ENCODE measurements at regions not wholly inside any gene's neighbourhood (a gene's known extent, or its start where the extent isn't known, plus 50 kb on each side); places are given as distances from the start of the nearest gene placed in this dataset.

DNA sequence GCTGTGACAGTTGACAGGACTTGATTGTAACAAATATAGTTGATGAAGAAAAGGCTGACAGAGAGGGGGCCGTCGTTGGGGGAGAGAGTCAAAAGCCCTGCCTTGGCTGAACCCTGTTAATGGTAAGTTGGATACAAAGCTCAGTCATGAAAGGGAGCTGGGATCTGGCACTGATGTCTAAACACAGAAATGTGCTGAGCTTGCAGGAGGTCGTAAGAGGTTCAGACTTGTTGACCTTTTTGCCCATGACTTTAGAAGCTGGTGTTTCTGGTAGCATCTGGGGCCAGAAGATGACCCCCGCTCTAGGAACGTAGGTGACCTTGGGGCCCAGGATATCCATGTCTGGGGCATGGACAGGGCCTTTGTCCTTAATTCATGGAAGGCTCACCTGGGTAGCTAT, 294.7 kb downstream of the TCF7L2 start:
- H3K9me3 ChIP-seq (ENCODE audit: control insufficient read depth in 2 of 2, insufficient read depth in 1 of 2, low read length in 1 of 2) = peaks cover 0 to 3% of the 10 kb centered on the region in 2 donors
- no peak overlapping the region for H3K4me3 ChIP-seq (ENCODE audit: low read length in 2 of 2)
- no peak overlapping the region for H3K27ac ChIP-seq (ENCODE audit: low read depth in 1 of 2, low read length in 1 of 2)
- no peaks in the 10 kb centered on the region for H3K36me3 ChIP-seq (ENCODE audit: control insufficient read depth in 2 of 2, insufficient read depth in 2 of 2, low read length in 1 of 2)
- peaks cover 3 to 12% of the 10 kb centered on the region in 2 donors for H3K27me3 ChIP-seq (ENCODE audit: control insufficient read depth in 2 of 2, insufficient read depth in 1 of 2, low read length in 1 of 2)
- no peak for DNase-seq (ENCODE audit: low read depth in 6 of 9, low spot score in 9 of 9)
- peaks cover 28 to 51% of the 10 kb centered on the region in 2 donors for H3K4me1 ChIP-seq (ENCODE audit: control insufficient read depth in 2 of 2, insufficient read depth in 2 of 2, low read length in 2 of 2)
- WGBS = 95% methylated on average over 5 of the region's 5 CpGs

DNA sequence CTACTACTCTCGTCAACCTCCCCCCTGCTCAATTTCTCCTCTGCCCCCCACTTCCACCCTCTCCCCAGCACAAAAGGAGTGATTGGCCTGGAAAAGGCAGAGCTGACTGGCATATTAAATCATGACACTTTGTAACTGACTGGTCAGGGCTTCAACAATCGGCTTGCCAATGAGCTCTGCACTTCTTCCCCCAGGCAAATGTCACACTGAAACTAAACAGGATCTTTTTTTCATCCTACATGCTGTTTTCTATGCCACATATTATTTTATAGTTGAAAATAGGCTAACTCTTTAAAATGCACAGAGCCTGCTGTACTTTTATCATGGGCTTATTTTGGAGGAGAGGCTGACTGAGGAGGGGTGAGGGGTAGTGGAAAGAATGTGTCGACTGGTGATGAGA, 295.2 kb downstream of the TCF7L2 start:
- Histone ChIP-seq H3K4me1 (ENCODE audit: control insufficient read depth in 2 of 2, insufficient read depth in 2 of 2, low read length in 2 of 2) (peaks cover 28 to 51% of the 10 kb centered on the region in 2 donors), H3K36me3 (ENCODE audit: control insufficient read depth in 2 of 2, insufficient read depth in 2 of 2, low read length in 1 of 2) (no peaks in the 10 kb centered on the region), H3K4me3 (ENCODE audit: low read length in 2 of 2) (no peak overlapping the region), H3K27me3 (ENCODE audit: control insufficient read depth in 2 of 2, insufficient read depth in 1 of 2, low read length in 1 of 2) (peaks cover 3 to 12% of the 10 kb centered on the region in 2 donors), H3K27ac (ENCODE audit: low read depth in 1 of 2, low read length in 1 of 2) (no peak overlapping the region), H3K9me3 (ENCODE audit: control insufficient read depth in 2 of 2, insufficient read depth in 1 of 2, low read length in 1 of 2) (peaks cover 0 to 3% of the 10 kb centered on the region in 2 donors)
- WGBS = 97% methylated on average over 3 of the region's 3 CpGs
- DNase-seq (ENCODE audit: low read depth in 6 of 9, low spot score in 9 of 9) = no peak

DNA sequence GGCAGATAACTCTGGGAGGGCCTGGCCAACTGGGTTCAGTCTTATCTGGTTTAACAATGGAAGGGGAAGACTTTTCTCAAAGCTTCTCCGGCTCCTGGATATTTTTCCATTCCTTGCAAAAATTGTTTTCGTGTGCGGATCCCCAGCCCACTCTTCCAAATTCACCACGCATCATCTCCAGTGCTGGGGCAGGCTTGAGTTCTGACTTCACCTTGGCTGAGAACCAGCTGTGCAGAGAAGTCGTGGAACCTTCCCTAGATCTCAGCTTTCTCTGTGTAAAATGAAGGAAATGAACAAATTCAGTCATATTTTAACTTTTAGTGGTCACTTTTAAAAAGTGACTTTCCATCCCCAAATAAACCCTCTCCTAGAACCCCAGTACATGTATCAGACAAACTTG, 297.0 kb downstream of the TCF7L2 start:
- peak overlapping the region in 1 of 2 donors; percentile 39 for H3K27ac ChIP-seq (ENCODE audit: low read depth in 1 of 2, low read length in 1 of 2)
- 93% methylated on average over 5 of the region's 5 CpGs for WGBS
- H3K4me1 ChIP-seq (ENCODE audit: control insufficient read depth in 2 of 2, insufficient read depth in 2 of 2, low read length in 2 of 2) = peaks cover 24 to 54% of the 10 kb centered on the region in 2 donors
- H3K36me3 ChIP-seq (ENCODE audit: control insufficient read depth in 2 of 2, insufficient read depth in 2 of 2, low read length in 1 of 2) = no peaks in the 10 kb centered on the region
- peaks cover 3 to 6% of the 10 kb centered on the region in 2 donors for H3K27me3 ChIP-seq (ENCODE audit: control insufficient read depth in 2 of 2, insufficient read depth in 1 of 2, low read length in 1 of 2)
- DNase-seq (ENCODE audit: low read depth in 6 of 9, low spot score in 9 of 9) = no peak
- H3K4me3 ChIP-seq (ENCODE audit: low read length in 2 of 2) = no peak overlapping the region
- peaks cover 0 to 3% of the 10 kb centered on the region in 2 donors for H3K9me3 ChIP-seq (ENCODE audit: control insufficient read depth in 2 of 2, insufficient read depth in 1 of 2, low read length in 1 of 2)

DNA sequence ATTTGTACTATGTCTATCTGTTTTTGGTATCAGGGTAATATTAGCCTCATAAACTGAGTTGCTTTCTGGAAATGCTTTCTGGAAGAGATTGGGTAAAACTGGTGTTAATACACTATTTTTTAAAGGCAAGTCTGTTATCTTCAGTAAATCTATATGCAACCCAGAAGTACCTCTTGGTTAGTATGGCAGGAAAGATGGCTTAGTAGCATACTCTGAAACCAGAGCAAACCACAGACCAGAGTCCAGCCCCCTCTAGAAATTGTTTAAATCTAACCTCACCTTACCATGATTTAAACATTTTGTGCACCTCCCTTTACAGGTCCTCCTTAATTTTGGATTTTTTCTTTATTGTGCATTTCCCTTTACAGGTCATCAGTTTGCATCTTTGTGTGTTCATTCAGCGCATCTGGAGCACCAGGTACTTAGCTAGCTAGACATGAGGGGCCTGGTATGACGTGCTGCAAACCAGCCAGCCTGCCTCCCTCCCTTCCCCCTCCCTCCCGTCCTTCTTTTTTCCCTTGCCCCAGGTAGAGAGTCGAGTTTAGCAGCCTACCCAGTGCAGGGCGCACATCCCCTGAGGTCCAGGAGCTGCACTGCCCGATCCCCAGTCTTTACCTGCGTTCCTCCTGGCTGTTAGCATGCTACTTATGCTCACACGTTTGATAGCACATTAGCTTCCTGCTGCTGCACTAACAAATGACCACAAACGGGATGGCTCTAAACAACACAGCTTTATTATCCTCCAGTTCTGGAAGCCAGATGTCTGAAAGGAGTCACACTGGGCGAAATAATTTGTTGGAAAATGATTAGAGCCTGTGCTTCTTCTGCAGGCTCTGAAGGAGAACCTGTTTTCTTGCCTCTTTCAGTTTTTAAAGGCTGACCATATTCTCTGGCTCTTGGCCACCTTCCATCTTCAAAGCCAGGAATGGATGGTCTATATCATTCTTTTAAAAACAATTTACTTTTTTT, 299.9 kb upstream of the HABP2 start:
- H3K4me3 ChIP-seq (ENCODE audit: low read length in 2 of 2) = no peak overlapping the region
- peaks cover 0 to under 1% of the 10 kb centered on the region in 2 donors for H3K9me3 ChIP-seq (ENCODE audit: control insufficient read depth in 2 of 2, insufficient read depth in 1 of 2, low read length in 1 of 2)
- WGBS = 77% methylated on average over 10 of the region's 10 CpGs
- peaks cover 26 to 48% of the 10 kb centered on the region in 2 donors for H3K4me1 ChIP-seq (ENCODE audit: control insufficient read depth in 2 of 2, insufficient read depth in 2 of 2, low read length in 2 of 2)
- no peak overlapping the region for H3K27ac ChIP-seq (ENCODE audit: low read depth in 1 of 2, low read length in 1 of 2)
- DNase-seq (ENCODE audit: low read depth in 6 of 9, low spot score in 9 of 9) = no peak
- no peaks in the 10 kb centered on the region for H3K36me3 ChIP-seq (ENCODE audit: control insufficient read depth in 2 of 2, insufficient read depth in 2 of 2, low read length in 1 of 2)
- H3K27me3 ChIP-seq (ENCODE audit: control insufficient read depth in 2 of 2, insufficient read depth in 1 of 2, low read length in 1 of 2) = no peaks in the 10 kb centered on the region

DNA sequence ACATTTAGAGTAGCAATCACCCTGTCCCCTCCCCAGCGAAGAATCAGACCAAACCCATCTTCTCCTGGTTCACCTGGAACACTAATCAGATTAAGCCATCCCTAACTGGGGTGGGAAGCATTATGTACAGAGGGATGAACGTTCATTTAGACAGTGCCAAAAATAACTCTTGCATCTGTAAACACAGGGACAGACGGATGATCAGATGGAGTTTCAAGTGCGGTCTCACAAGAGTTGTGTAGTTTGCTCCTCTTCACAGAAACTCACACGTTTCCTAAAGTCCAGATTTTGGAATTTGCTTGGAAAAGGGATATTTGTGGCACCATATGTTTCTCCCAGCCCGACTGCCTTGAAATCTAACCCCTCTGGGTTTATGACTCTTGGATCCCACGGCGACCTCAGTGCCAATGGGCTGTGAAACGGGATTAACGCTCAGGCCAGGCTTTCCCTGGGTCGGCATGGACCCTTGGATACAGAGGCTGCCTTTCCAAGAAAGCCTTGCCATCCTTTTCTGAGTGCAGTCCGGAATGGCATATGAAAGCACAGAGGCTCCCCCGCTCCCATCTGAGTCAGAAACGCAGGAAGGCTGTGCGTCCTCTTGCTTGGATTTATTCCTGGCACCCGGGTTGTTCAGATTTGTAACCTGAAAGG, 293.2 kb upstream of the HABP2 start:
- Histone ChIP-seq H3K4me1 (ENCODE audit: control insufficient read depth in 2 of 2, insufficient read depth in 2 of 2, low read length in 2 of 2) (peaks cover 49 to 70% of the 10 kb centered on the region in 2 donors), H3K27me3 (ENCODE audit: control insufficient read depth in 2 of 2, insufficient read depth in 1 of 2, low read length in 1 of 2) (no peaks in the 10 kb centered on the region), H3K36me3 (ENCODE audit: control insufficient read depth in 2 of 2, insufficient read depth in 2 of 2, low read length in 1 of 2) (no peaks in the 10 kb centered on the region), H3K27ac (ENCODE audit: low read depth in 1 of 2, low read length in 1 of 2) (peak overlapping the region in 1 of 2 donors; percentile 96), H3K9me3 (ENCODE audit: control insufficient read depth in 2 of 2, insufficient read depth in 1 of 2, low read length in 1 of 2) (peaks cover 1 to 2% of the 10 kb centered on the region in 2 donors), H3K4me3 (ENCODE audit: low read length in 2 of 2) (no peak overlapping the region)
- 94% methylated on average over 16 of the region's 16 CpGs for WGBS
- no peak for DNase-seq (ENCODE audit: low read depth in 6 of 9, low spot score in 9 of 9)

DNA sequence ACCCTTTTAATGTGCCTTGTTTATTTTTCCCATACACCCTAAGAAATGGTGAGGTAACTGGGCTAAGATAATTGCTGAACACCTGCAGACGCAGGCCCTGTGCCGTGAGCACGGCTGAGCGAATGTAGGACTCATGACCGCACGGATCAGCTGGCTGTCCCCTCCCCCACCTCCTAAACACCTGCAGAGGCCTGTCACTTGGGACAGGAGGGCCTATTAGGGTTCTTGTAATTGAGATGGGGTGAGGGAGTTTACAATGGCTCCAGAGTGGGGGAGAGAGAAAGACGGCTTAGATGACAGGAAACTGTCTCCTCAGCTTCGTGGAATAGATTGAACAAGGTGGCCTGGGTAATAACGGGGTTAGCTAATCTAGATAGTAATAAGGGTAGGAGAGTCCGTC, 291.7 kb upstream of the HABP2 start:
- peak; percentile 80 to 95 (median 84) for DNase-seq (ENCODE audit: low read depth in 6 of 9, low spot score in 9 of 9)
- H3K27ac ChIP-seq (ENCODE audit: low read depth in 1 of 2, low read length in 1 of 2) = peak overlapping the region; percentile 69 to 96
- peaks cover 55 to 79% of the 10 kb centered on the region in 2 donors for H3K4me1 ChIP-seq (ENCODE audit: control insufficient read depth in 2 of 2, insufficient read depth in 2 of 2, low read length in 2 of 2)
- 5% methylated on average over 10 of the region's 10 CpGs for WGBS
- peaks cover 1 to 2% of the 10 kb centered on the region in 2 donors for H3K9me3 ChIP-seq (ENCODE audit: control insufficient read depth in 2 of 2, insufficient read depth in 1 of 2, low read length in 1 of 2)
- peak overlapping the region; percentile 1 to 14 for H3K4me3 ChIP-seq (ENCODE audit: low read length in 2 of 2)
- H3K27me3 ChIP-seq (ENCODE audit: control insufficient read depth in 2 of 2, insufficient read depth in 1 of 2, low read length in 1 of 2) = no peaks in the 10 kb centered on the region
- H3K36me3 ChIP-seq (ENCODE audit: control insufficient read depth in 2 of 2, insufficient read depth in 2 of 2, low read length in 1 of 2) = no peaks in the 10 kb centered on the region

DNA sequence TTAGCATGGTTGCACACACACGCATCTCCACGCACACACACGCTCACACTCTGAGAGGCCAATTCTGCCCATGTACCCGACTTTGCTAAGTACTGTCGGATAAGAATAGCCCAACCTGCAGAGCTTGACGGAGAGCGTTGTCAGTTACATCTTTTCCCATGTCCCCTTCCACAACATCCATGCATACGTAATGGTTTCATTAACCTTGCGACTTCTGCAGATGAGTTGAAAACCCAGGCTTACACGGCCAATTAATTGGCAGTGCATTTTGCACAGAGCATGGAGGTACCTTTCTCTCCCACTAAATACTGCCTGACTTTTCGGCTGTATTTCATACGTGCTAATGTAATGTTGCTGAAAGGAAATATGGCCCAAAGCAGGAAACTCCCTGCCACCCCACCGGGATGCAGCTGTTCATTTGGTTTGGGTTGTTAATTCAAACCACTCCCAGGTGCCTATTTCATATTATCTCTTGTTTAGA, 291.2 kb upstream of the HABP2 start:
- H3K27ac ChIP-seq (ENCODE audit: low read depth in 1 of 2, low read length in 1 of 2) = peak overlapping the region; percentile 61 to 96
- H3K27me3 ChIP-seq (ENCODE audit: control insufficient read depth in 2 of 2, insufficient read depth in 1 of 2, low read length in 1 of 2) = no peaks in the 10 kb centered on the region
- peaks cover 1 to 2% of the 10 kb centered on the region in 2 donors for H3K9me3 ChIP-seq (ENCODE audit: control insufficient read depth in 2 of 2, insufficient read depth in 1 of 2, low read length in 1 of 2)
- no peaks in the 10 kb centered on the region for H3K36me3 ChIP-seq (ENCODE audit: control insufficient read depth in 2 of 2, insufficient read depth in 2 of 2, low read length in 1 of 2)
- H3K4me3 ChIP-seq (ENCODE audit: low read length in 2 of 2) = peak overlapping the region; percentile 14 to 28
- peaks cover 56 to 78% of the 10 kb centered on the region in 2 donors for H3K4me1 ChIP-seq (ENCODE audit: control insufficient read depth in 2 of 2, insufficient read depth in 2 of 2, low read length in 2 of 2)
- WGBS = 50% methylated on average over 13 of the region's 13 CpGs
- peak in 4 of 9 donors; percentile 38 to 78 (median 50) for DNase-seq (ENCODE audit: low read depth in 6 of 9, low spot score in 9 of 9)

DNA sequence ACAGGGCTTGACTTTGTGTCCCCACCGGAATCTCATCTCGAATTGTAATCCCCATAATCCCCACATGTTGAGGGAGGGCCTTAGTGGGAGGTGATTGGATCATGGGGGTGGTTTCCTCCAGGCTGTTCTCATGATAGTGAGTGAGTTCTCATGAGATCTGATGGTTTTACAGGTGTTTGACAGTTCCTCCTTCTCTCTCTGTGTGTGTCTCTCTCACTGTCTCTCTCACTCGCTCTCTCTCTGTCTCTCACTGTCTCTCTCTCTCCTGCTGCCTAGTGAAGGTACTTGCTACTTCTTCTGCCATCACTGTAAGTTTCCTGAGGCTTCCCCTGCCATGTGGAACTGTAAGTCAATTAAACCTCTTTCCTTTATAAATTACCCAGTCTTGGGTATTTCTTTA, 289.8 kb upstream of the HABP2 start:
- peaks cover under 1 to 1% of the 10 kb centered on the region in 2 donors for H3K9me3 ChIP-seq (ENCODE audit: control insufficient read depth in 2 of 2, insufficient read depth in 1 of 2, low read length in 1 of 2)
- peak overlapping the region; percentile 47 to 52 for H3K4me3 ChIP-seq (ENCODE audit: low read length in 2 of 2)
- H3K27me3 ChIP-seq (ENCODE audit: control insufficient read depth in 2 of 2, insufficient read depth in 1 of 2, low read length in 1 of 2) = no peaks in the 10 kb centered on the region
- H3K4me1 ChIP-seq (ENCODE audit: control insufficient read depth in 2 of 2, insufficient read depth in 2 of 2, low read length in 2 of 2) = peaks cover 61 to 80% of the 10 kb centered on the region in 2 donors
- WGBS = 62% methylated on average over 3 of the region's 3 CpGs
- H3K36me3 ChIP-seq (ENCODE audit: control insufficient read depth in 2 of 2, insufficient read depth in 2 of 2, low read length in 1 of 2) = no peaks in the 10 kb centered on the region
- peak in 5 of 9 donors; percentile 45 to 81 (median 54) for DNase-seq (ENCODE audit: low read depth in 6 of 9, low spot score in 9 of 9)
- H3K27ac ChIP-seq (ENCODE audit: low read depth in 1 of 2, low read length in 1 of 2) = peak overlapping the region; percentile 48 to 96
